Activated CD4-positive, alpha-beta memory T cell treated with anti-CD3 and anti-CD28 coated beads, Interleukin-2, amount 10 ng/mL, durations not matched to agents 7 days and 5 days (primary cell): ENCODE measurements at regions not wholly inside any gene's neighbourhood (a gene's known extent, or its start where the extent isn't known, plus 50 kb on each side); places are given as distances from the start of the nearest gene placed in this dataset.
"Not testable (repeated sequence)": the region's sequence is repeated elsewhere in the genome, so short reads cannot be mapped to it uniquely, and the experiment has no call there.

ENCODE experiments used
- CTCF ChIA-PET: fragments of 350-600 bp; sonication (Branson Sonifier 250); formaldehyde crosslinking; loops from one replicate; lab custom pipeline; 2021; ENCODE audit warnings: antibody characterized with exemption, inconsistent platforms; lab: Charles Lee
- POLR2A ChIA-PET: fragments of 350-600 bp; sonication (Branson Sonifier 250); formaldehyde crosslinking; loops from one replicate; lab custom pipeline; 2021; ENCODE audit warnings: antibody characterized with exemption; lab: Charles Lee
- DNase-seq: peaks from one replicate; pipeline ENCODE4 v3.0.0-alpha.2; 2020
- H3K27ac Mint-ChIP-seq: one replicate; pipeline ENCODE4 v1.8.0; 2021; ENCODE audit warnings: mild to moderate bottlenecking, mixed read lengths
- H3K27me3 Mint-ChIP-seq: one replicate; pipeline ENCODE4 v1.8.0; 2021; ENCODE audit warnings: mixed read lengths
- H3K36me3 Mint-ChIP-seq: one replicate; pipeline ENCODE4 v1.8.0; 2021; ENCODE audit warnings: low read depth, mixed read lengths
- H3K4me1 Mint-ChIP-seq: one replicate; pipeline ENCODE4 v1.8.0; 2021; ENCODE audit warnings: mixed read lengths
- H3K4me3 Mint-ChIP-seq: one replicate; pipeline ENCODE4 v1.8.0; 2021; ENCODE audit warnings: mild to moderate bottlenecking, mixed read lengths
- H3K9me3 Mint-ChIP-seq: one replicate; pipeline ENCODE4 v1.8.0; 2021; ENCODE audit warnings: mixed read lengths

GRCh38 chr2:126978333-126978732 is 79.6 kb downstream of the TEX51 start:
- Mint-ChIP-seq H3K27me3 (peaks cover 9% of the 10 kb centered on the region), H3K4me3 (no peak overlapping the region), H3K36me3 (no peaks in the 10 kb centered on the region), H3K9me3 (no peaks in the 10 kb centered on the region), H3K27ac (no peak overlapping the region), H3K4me1 (no peaks in the 10 kb centered on the region)
- ChIA-PET POLR2A (no interaction called here), CTCF (interaction anchor here (0.6 kb wide), 1 partner anchor 1250 kb away, joined by 3 read pairs; no protein-coding TSS in a partner anchor)
- no peak for DNase-seq

GRCh38 chr2:126979039-126980003 is 80.6 kb downstream of the TEX51 start:
- ChIA-PET CTCF (no interaction called here), POLR2A (no interaction called here)
- no peak overlapping the region for H3K4me3 Mint-ChIP-seq
- H3K27me3 Mint-ChIP-seq: peaks cover 7% of the 10 kb centered on the region
- no peaks in the 10 kb centered on the region for H3K4me1 Mint-ChIP-seq
- no peaks in the 10 kb centered on the region for H3K9me3 Mint-ChIP-seq
- no peak for DNase-seq
- no peaks in the 10 kb centered on the region for H3K36me3 Mint-ChIP-seq
- no peak overlapping the region for H3K27ac Mint-ChIP-seq

DNA sequence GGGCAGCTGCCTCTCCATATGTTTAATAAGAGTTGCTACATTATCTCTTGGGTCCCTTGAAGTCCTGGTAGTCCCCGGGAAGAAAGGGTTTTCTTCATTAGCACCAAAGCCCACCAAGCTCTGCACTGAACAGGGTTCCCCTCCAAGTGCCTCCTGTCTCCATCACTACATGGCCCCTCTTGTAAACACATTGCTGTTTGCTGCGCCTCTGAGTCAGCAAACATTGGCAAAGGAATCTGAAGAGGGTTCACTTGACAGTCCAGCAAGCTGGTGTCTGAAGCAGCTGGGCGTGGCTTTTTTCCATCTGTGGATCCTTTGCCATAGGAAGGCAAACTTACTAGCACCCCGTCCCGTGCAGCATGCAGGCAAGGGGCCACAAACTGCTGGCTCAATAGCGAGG is 82.8 kb downstream of the TEX51 start:
- no peak overlapping the region for H3K27ac Mint-ChIP-seq
- CTCF ChIA-PET: no interaction called here
- no peaks in the 10 kb centered on the region for H3K36me3 Mint-ChIP-seq
- no peak overlapping the region for H3K4me3 Mint-ChIP-seq
- H3K27me3 Mint-ChIP-seq: peaks cover 16% of the 10 kb centered on the region
- H3K9me3 Mint-ChIP-seq: no peaks in the 10 kb centered on the region
- DNase-seq: no peak
- POLR2A ChIA-PET: no interaction called here
- H3K4me1 Mint-ChIP-seq: no peaks in the 10 kb centered on the region

GRCh38 chr2:126982935-126983334 is 84.2 kb downstream of the TEX51 start:
- Mint-ChIP-seq H3K27me3 (peaks cover 20% of the 10 kb centered on the region), H3K27ac (no peak overlapping the region), H3K9me3 (no peaks in the 10 kb centered on the region), H3K36me3 (no peaks in the 10 kb centered on the region), H3K4me1 (no peaks in the 10 kb centered on the region), H3K4me3 (no peak overlapping the region)
- DNase-seq: no peak
- CTCF ChIA-PET: no interaction called here
- POLR2A ChIA-PET: no interaction called here

DNA sequence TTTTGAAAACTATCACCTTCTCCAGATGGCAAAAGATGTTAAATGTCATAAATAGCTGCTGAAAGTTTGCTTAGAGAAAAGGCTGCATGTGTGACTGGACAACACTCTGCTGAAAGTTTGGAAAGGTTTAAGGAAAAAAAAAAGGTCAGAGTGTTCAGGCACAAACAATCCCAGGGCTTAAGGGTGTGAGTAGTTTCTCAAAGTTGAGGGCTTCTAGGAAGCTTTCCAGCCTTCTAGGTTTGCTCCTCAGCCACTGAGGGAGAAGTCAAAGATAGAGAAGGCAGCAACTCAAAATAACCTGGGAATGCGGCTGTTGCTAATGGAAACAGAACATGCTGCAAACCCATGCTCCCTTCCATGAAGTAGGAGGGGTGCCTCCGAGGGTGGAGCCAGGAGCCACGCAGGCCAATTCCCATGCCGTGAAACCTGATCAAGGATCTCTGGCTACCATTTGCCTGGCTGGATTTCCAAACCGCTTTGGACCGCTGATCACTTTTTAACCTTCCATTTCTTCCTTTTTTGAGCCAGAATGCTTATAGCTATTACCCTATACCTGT is 88.0 kb downstream of the TEX51 start:
- POLR2A ChIA-PET: no interaction called here
- H3K4me1 Mint-ChIP-seq: no peaks in the 10 kb centered on the region
- CTCF ChIA-PET: interaction anchor here (2.1 kb wide), 1 partner anchor 15 kb away, joined by 6 read pairs; no protein-coding TSS in a partner anchor

GRCh38 chr2:126988482-126988881 is 89.8 kb downstream of the TEX51 start:
- no peak for DNase-seq
- Mint-ChIP-seq H3K27me3 (peaks cover 26% of the 10 kb centered on the region), H3K36me3 (no peaks in the 10 kb centered on the region), H3K4me1 (no peaks in the 10 kb centered on the region), H3K9me3 (no peaks in the 10 kb centered on the region), H3K27ac (no peak overlapping the region), H3K4me3 (no peak overlapping the region)
- CTCF ChIA-PET: no interaction called here
- POLR2A ChIA-PET: no interaction called here

More for the DNA sequence above, 88.0 kb downstream of the TEX51 start:
- Mint-ChIP-seq H3K27me3 (peaks cover 26% of the 10 kb centered on the region), H3K27ac (no peak overlapping the region), H3K9me3 (no peaks in the 10 kb centered on the region), H3K36me3 (no peaks in the 10 kb centered on the region), H3K4me3 (no peak overlapping the region)
- no peak for DNase-seq

DNA sequence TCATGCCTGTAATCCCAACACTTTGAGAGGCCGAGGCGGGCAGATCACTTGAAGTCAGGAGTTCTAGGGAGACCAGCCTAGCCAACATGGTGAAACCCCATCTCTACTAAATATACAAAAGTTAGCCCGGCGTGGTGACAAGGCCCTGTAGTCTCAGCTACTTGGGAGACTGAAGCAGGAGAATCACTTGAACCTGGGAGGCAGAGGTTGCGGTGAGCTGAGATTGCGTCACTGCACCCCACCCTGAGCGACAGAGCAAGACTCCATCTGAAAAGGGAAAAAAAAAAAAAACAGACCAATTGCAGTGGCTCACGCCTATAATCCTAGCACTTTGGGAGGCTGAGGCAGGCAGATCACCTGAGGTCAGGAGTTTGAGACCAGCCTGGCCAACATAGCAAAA is 90.4 kb downstream of the TEX51 start:
- peaks cover 26% of the 10 kb centered on the region for H3K27me3 Mint-ChIP-seq
- H3K36me3 Mint-ChIP-seq, POLR2A ChIA-PET, H3K27ac Mint-ChIP-seq, DNase-seq, H3K4me3 Mint-ChIP-seq, H3K4me1 Mint-ChIP-seq, H3K9me3 Mint-ChIP-seq, CTCF ChIA-PET: not testable (repeated sequence)

DNA sequence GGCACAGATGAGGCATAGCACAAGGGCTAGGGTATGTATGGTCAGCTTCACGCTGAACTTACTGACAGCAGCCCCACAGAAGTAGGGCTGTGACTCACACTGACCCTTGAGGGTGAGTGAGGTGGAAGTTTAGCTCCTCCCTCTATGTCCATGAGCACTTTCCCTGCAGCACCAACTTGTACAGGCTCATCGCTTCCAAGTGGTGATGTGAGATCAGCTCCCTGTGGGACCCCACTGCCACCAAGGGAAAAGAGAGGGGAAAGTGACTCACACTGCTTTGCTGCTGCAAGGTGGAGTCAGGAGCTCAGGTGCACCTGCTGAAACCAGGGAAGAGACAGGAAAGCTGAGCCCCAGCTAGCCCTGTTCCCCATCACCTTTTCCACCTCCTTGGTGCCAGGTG is 91.5 kb downstream of the TEX51 start:
- Mint-ChIP-seq H3K36me3 (no peaks in the 10 kb centered on the region), H3K4me1 (no peaks in the 10 kb centered on the region), H3K27me3 (peaks cover 26% of the 10 kb centered on the region), H3K27ac (no peak overlapping the region), H3K9me3 (no peaks in the 10 kb centered on the region), H3K4me3 (no peak overlapping the region)
- CTCF ChIA-PET: no interaction called here
- DNase-seq: no peak
- POLR2A ChIA-PET: no interaction called here

DNA sequence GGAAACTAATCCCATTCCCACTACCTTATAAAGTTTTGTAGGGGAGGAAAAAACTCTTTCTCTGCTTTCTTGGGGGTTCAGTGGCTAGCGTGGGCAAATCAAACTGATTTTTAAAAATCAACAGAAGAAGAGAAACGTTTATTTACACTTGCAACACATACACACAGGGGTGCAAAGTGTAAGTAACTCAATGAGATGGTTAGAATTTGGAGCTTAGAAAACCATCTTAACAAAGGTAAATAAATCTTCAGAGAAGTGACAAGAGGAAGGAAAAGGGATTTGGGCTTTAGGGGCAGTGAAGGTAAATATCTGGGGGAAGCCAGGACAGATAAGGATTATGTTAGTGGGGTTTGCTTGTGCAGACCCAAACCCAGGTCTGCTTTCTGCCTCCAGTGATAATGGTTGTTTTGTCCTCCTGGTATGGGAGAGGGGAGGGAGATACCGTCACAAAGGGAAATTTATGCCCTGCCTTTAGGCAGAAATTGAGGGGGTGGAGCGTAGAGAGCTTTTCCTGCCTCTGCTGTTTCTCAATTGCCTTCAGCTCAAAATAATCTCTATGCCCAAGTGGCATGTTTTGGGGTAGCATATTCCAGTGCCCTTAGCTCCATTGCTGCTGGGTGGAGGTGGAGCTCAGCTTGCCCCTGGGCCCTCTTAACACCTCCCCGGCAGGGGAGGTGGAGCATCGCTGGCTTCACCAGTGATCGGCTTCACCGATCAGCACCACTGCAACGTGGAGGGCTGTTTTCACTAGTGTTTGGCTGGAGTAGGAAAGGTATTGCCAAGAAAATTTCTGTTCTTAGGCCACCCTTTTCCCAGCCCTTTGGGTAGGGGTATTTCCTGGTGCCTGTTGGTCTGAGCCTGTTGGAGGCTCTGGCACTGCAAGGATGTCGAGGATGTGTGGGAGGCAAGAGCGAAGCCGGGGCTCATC is 92.2 kb downstream of the TEX51 start:
- Mint-ChIP-seq H3K27me3 (peaks cover 22% of the 10 kb centered on the region), H3K9me3 (no peaks in the 10 kb centered on the region), H3K36me3 (no peaks in the 10 kb centered on the region), H3K4me3 (no peak overlapping the region), H3K27ac (no peak overlapping the region), H3K4me1 (no peaks in the 10 kb centered on the region)
- no peak for DNase-seq
- ChIA-PET CTCF (no interaction called here), POLR2A (no interaction called here)

- no peak overlapping the region for H3K4me3 Mint-ChIP-seq
- ChIA-PET CTCF (no interaction called here), POLR2A (no interaction called here)
- no peak for DNase-seq
- H3K36me3 Mint-ChIP-seq: no peaks in the 10 kb centered on the region
- no peaks in the 10 kb centered on the region for H3K4me1 Mint-ChIP-seq
- H3K27ac Mint-ChIP-seq: no peak overlapping the region
- H3K27me3 Mint-ChIP-seq: peaks cover 11% of the 10 kb centered on the region
- H3K9me3 Mint-ChIP-seq: no peaks in the 10 kb centered on the region
These were observed 95.7 kb downstream of the TEX51 start for GRCh38 chr2:126994340-126994777.

- H3K27me3 Mint-ChIP-seq: peaks cover 4% of the 10 kb centered on the region
- H3K4me3 Mint-ChIP-seq: no peak overlapping the region
- no peaks in the 10 kb centered on the region for H3K36me3 Mint-ChIP-seq
- peaks cover 2% of the 10 kb centered on the region for H3K4me1 Mint-ChIP-seq
- no peak overlapping the region for H3K27ac Mint-ChIP-seq
- POLR2A ChIA-PET: no interaction called here
- DNase-seq: no peak
- no peaks in the 10 kb centered on the region for H3K9me3 Mint-ChIP-seq
- CTCF ChIA-PET: interaction anchor here (0.5 kb wide), 1 partner anchor 31 kb away, joined by 3 read pairs; no protein-coding TSS in a partner anchor
These were observed 97.1 kb downstream of the TEX51 start for GRCh38 chr2:126995621-126996377.

GRCh38 chr2:126996378-126996699 is 97.6 kb downstream of the TEX51 start:
- Mint-ChIP-seq H3K4me3 (no peak overlapping the region), H3K36me3 (no peaks in the 10 kb centered on the region), H3K4me1 (peaks cover 6% of the 10 kb centered on the region), H3K27me3 (peaks cover 3% of the 10 kb centered on the region), H3K27ac (no peak overlapping the region), H3K9me3 (no peaks in the 10 kb centered on the region)
- no peak for DNase-seq
- POLR2A ChIA-PET: no interaction called here
- CTCF ChIA-PET: no interaction called here
